Stimulated activated CD4-positive, alpha-beta T cell treated with anti-CD3 and anti-CD28 coated beads, Interleukin-15, amount 100 ng/mL, for 24 hours (primary cell): ENCODE measurements at regions not wholly inside any gene's neighbourhood (a gene's known extent, or its start where the extent isn't known, plus 50 kb on each side); places are given as distances from the start of the nearest gene placed in this dataset.

ENCODE experiments used
- DNase-seq: peaks from one replicate; pipeline ENCODE4 v3.0.0-alpha.2; 2020

- DNase-seq = no peak
These were observed 206.8 kb upstream of the SLC24A2 start for GRCh38 chr9:19995619-19996018.

- DNase-seq = no peak
These were observed 205.5 kb upstream of the SLC24A2 start for GRCh38 chr9:19994296-19994695.

- DNase-seq = peak; percentile 34
These were observed 203.7 kb upstream of the SLC24A2 start for GRCh38 chr9:19992556-19992955.

DNA sequence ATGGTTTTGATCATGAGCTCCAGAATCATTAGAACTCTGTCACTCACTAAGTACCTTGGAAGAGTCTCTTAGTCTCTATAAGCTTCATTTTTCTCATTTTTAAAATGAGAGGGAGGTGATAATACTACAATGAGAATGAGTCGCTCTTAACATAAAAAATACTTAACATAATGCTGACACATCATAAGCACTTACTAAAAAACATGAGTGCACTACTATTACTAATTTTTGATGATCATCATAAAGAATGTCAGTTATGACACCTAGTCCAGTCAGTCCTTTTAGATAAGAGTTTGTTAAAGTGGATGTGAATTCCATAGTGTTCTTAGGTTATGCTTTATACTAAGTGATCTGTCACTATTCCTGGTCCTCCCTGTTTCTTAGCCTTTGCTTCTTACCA is 200.4 kb upstream of the SLC24A2 start:
- DNase-seq = no peak

DNA sequence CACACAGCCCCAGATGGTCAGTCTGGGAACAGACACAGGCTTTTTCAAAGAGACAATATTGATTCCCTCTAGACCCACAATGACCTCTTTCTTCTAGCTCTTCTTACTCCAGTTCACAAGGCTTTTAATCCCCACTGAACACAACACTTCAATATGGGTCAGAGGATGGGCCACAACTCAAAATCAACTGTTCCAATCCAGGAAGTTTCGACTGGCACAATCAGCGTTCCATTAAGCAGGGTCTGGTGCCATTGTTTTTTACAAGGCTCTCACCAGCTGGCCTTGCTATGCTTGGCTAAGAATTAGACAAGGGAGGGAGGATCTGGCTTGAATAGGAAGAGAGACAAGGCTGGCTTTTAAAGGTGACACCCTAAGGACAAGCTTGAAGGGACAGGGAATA is 199.4 kb upstream of the SLC24A2 start:
- DNase-seq = no peak

DNA sequence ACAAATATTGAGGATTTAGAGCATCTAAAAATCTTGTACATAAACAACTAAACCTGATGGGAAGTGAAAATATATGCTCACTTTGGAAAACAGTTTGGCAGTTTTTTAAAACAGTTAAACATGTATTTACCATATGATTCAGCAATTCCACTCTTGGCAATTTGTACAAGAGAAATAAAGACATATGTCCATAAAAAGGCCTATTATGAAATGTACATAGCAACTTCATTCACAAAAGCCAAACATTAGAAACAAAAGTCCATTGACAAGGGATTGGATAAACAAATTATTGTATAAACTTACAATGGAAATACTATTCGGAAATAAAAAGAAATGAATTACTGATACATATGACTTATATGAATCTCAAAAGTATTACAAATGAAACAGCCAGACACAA is 196.2 kb upstream of the SLC24A2 start:
- DNase-seq = no peak

DNA sequence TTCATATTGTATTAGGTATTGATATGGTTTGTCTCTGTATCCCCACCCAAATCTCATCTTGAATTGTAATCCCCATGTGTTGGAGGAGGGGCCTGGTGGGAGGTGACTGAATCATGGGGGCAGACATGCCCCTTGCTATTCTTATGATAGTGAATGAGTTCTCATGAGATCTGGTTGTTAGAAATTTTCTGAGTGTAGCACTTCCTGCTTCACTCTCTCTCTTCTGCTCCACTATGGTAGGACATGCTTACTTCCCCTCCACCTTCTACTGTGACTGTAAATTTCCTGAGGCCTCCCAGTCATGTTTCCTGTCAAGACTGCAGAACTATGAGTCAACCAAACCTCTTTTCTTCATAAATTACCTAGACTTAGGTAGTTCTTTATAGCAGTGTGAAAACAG is 187.4 kb upstream of the SLC24A2 start:
- peak; percentile 23 for DNase-seq

- no peak for DNase-seq
These were observed 186.7 kb upstream of the SLC24A2 start for GRCh38 chr9:19975499-19975898.

GRCh38 chr9:19969721-19970120 is 180.9 kb upstream of the SLC24A2 start:
- no peak for DNase-seq

GRCh38 chr9:19967888-19968459 is 179.1 kb upstream of the SLC24A2 start:
- DNase-seq = no peak

DNA sequence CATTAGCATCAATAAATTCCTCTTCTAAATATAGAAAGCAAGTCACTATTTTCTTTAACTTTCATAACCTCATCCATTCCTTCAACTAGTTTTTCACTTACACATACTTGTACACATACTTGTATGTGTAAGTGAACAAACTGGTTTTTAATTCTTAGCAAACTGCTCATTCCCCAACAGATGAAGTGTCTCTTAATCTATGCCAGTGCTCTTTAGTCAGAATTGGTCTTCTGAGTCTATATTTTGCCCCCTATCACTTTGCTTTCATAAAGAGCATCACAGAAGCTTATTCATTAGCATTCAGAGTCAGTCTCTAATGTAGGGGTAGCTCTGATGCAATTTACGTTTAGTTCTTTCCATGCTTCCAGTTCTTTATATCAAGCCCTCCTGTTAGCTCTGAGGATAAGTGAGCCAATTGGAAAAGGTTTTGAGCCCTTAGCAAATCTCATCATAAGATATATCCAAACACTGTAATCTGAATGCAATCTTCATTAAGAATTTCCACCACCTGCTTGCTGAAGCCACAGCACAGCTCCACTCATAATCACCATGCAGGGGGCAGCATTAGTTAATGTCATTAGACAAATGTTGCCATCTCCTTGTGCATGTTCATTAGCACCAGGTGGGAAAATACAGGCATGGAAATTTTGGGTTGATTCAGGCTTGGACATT is 178.5 kb upstream of the SLC24A2 start:
- DNase-seq = no peak

GRCh38 chr9:19965336-19965735 is 176.5 kb upstream of the SLC24A2 start:
- DNase-seq = no peak

DNA sequence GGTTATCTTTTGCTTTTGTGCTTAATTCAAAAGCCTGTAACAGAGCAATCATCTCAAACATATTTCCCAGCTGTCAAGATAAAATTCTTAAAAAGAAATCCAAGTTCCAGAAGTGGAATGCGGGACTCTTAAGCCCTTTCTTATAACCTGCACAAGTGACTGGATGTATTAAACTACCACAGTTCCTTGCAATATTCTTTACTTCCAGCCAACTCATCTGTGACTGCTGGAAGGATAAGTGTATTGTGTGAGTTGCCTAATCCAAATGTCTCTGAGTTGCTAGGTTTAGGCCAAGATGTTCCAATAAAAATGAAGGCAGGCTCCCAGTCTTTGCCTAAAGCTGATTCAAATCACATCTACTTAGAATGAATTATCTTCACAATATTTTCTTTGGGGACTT is 159.2 kb upstream of the SLC24A2 start:
- no peak for DNase-seq

- DNase-seq = peak; percentile 21
These were observed 157.7 kb upstream of the SLC24A2 start for GRCh38 chr9:19946441-19947109.

GRCh38 chr9:19941874-19942273 is 153.0 kb upstream of the SLC24A2 start:
- DNase-seq = no peak

- no peak for DNase-seq
These were observed 152.1 kb upstream of the SLC24A2 start for GRCh38 chr9:19940811-19941535.

GRCh38 chr9:19939734-19940278 is 151.0 kb upstream of the SLC24A2 start:
- DNase-seq = no peak

DNA sequence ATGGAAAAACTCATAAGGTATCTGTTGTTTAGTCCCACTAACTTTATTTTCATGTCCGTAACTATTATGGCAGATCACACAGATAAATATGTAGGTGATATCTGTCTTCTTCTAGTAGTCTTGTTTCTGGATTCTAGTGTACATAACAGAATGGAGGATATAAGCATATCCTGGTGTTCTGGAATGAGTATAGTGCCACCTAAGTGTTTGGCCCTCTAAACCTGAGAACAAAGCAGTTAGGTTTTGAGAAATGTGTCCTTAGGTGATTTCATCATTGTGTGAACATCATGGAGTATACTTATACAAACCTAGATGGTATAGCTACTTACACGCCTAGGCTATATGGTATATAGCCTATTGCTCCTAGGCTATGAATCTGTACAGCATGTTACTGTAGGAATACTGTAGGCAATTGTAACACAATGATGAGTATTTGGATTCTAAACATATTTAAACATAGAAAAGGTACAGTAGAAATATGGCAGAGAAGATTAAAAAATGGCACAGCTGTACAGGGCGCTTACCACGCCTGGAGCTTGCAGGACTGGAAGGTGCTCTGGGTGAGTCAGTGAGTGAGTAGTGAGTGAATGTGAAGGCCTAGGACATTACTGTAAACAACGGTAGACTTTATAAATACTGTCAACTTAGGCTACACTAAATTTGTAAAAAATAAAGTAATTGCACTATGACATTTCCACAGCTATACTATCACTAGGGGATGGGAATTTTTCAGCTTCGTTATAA is 150.3 kb upstream of the SLC24A2 start:
- DNase-seq = no peak

DNA sequence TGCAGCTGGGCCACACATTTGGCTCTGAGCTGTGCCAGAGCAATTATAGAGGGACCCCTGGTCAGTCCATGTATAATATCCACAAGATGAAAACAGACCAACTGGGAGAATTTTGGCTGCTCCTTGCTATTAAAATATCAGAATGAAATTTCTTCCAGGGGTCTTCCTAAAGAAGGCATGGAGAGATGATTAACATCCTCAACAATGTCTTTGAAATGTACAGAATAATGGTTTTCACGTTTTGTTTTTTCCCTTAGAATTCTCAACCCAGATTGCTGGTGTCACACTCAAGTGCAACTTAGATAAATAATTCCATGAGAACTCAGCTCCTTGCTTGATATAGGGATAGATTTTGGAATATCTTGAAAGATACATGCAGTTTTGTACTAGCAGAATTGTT is 148.3 kb upstream of the SLC24A2 start:
- no peak for DNase-seq

GRCh38 chr9:19936598-19936997 is 147.8 kb upstream of the SLC24A2 start:
- no peak for DNase-seq

GRCh38 chr9:19935422-19935821 is 146.6 kb upstream of the SLC24A2 start:
- no peak for DNase-seq

GRCh38 chr9:19934301-19934871 is 145.5 kb upstream of the SLC24A2 start:
- peak; percentile 7 for DNase-seq
